ENCODE measurements at regions not wholly inside any gene's neighbourhood (a gene's known extent, or its start where the extent isn't known, plus 50 kb on each side); places are given as distances from the start of the nearest gene placed in this dataset.
A peak's percentile ranks its signal among the peaks of the same experiment; 100 is the strongest.
"Not testable (repeated sequence)": the region's sequence is repeated elsewhere in the genome, so short reads cannot be mapped to it uniquely, and the experiment has no call there.

DNA sequence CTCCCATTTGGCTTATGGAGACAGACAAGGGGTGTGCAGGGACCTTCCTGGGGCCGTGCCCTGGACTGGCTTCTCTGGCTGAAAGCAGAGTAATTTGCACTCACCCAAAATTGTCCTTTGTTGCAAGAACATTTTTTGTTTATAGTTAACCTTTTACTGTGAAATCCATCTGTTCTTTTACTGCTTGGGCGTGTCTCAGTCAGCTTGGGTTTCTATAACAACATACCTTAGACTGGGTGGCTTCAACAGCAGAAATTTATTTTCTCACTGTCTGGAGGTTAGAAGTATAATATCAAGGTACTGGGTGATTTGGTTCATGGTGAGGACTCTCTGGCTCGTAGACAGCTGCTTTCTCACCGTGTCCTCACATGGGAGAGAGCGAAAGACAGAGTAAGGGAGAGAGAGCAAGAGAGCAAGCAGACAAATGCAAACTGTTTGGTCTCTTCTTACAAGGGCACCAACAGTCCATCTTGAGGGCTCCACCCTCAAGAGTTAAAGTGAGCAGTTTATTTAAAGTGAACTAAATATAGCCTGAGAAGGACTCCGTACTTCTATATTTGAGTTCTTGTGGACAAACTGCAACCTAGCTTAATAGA is 131.0 kb upstream of the NPY start:
- Histone ChIP-seq H3K27ac (no peak overlapping the region), H3K27me3 (replicated peaks) (no peaks in the 10 kb centered on the region; the same call in 1 of the 2 replicates), H3K4me1 (replicated peaks) (no peaks in the 10 kb centered on the region), H3K36me3 (no peaks in the 10 kb centered on the region), H3K9me3 (replicated peaks) (0 out of 2 replicates have a peak, but pooled peaks cover 2% of the 10 kb centered on the region), H3K4me3 (no peak overlapping the region)
- DNase-seq (ENCODE audit: low read depth in 1 of 2, low spot score in 2 of 2), result no peak

DNA sequence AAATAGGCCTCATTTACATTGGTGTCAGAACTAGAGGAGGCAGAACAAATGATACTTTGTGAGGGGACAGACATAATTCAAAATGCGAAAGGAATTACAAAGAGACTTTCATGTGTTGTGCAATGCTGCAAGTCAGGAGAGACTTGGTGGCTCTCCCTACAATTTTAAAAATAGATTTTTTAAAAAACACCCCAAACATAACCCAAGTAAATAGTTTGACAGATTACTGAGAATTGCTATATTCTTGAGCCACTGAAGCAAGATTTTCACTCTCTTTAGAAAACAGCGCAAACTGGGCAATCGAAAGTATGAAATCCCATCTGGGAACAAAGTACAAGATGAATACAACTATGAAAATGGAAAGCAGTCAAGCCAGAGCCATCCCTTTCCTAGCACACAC is 126.3 kb upstream of the NPY start:
- Histone ChIP-seq H3K27me3 (replicated peaks) (no peaks in the 10 kb centered on the region; the same call in 1 of the 2 replicates), H3K4me1 (replicated peaks) (no peaks in the 10 kb centered on the region), H3K27ac (no peak overlapping the region), H3K36me3 (no peaks in the 10 kb centered on the region), H3K9me3 (replicated peaks) (no peaks in the 10 kb centered on the region), H3K4me3 (no peak overlapping the region)
- no peak for DNase-seq (ENCODE audit: low read depth in 1 of 2, low spot score in 2 of 2)

DNA sequence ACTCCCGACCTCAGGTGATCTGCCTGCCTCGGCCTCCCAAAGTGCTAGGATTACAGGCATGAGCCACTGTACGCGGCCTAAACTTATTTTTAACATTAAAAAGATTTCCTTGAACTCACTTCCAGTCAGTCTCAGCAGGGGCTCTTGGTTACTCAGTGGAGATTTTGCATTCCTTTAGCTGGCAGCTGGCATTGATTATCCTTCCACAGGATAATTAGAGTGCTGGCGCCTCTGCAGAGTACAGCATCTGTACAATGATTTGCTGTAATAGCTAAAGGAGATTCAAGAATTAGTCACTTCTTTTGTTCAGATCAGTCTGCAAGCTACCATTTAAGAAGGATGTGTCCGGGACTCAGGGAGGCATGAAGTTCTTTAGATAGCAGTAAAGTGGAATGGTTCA is 125.0 kb upstream of the NPY start:
- H3K36me3 ChIP-seq, result no peaks in the 10 kb centered on the region

DNA sequence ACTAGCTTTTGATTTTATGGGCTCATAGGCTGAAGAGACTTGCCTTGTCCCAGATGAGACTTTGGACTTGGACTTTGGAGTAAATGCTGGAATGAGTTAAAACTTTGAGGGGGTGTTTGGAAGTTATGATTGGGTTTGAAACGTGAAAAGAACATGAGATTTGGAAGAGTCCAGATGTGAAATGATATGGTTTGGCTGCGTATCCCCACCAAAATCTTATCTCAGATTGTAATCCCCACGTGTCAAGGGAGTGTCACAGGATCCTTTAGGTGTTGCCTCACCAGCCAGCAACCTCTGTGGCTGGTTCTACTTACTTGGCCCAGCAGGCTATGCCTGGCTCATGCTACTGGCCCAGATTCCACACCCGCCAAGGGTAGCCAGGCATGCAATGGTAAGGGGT is 119.6 kb upstream of the NPY start:
- H3K9me3 ChIP-seq (replicated peaks), result no peaks in the 10 kb centered on the region; the same call in 1 of the 2 replicates
- H3K4me1 ChIP-seq (replicated peaks), result no peaks in the 10 kb centered on the region
- no peaks in the 10 kb centered on the region for H3K27me3 ChIP-seq (replicated peaks)
- DNase-seq (ENCODE audit: low read depth in 1 of 2, low spot score in 2 of 2), result no peak
- no peak overlapping the region for H3K4me3 ChIP-seq
- H3K27ac ChIP-seq, result no peak overlapping the region
- H3K36me3 ChIP-seq, result no peaks in the 10 kb centered on the region

More for the DNA sequence above, 125.0 kb upstream of the NPY start:
- Histone ChIP-seq H3K4me1 (replicated peaks) (no peaks in the 10 kb centered on the region), H3K27ac (no peak overlapping the region), H3K9me3 (replicated peaks) (no peaks in the 10 kb centered on the region), H3K4me3 (no peak overlapping the region), H3K27me3 (replicated peaks) (no peaks in the 10 kb centered on the region; the same call in 1 of the 2 replicates)
- no peak for DNase-seq (ENCODE audit: low read depth in 1 of 2, low spot score in 2 of 2)

- Histone ChIP-seq H3K9me3 (replicated peaks) (no peaks in the 10 kb centered on the region; the same call in 1 of the 2 replicates), H3K36me3 (no peaks in the 10 kb centered on the region), H3K27ac (no peak overlapping the region), H3K4me3 (no peak overlapping the region), H3K27me3 (replicated peaks) (no peaks in the 10 kb centered on the region), H3K4me1 (replicated peaks) (no peaks in the 10 kb centered on the region)
- DNase-seq (ENCODE audit: low read depth in 1 of 2, low spot score in 2 of 2), result no peak
These were observed 114.8 kb upstream of the NPY start for GRCh38 chr7:24169077-24169624.

- not testable (repeated sequence) for H3K27me3 ChIP-seq (replicated peaks); H3K4me3 ChIP-seq; H3K36me3 ChIP-seq; H3K4me1 ChIP-seq (replicated peaks); H3K9me3 ChIP-seq (replicated peaks); DNase-seq (ENCODE audit: low read depth in 1 of 2, low spot score in 2 of 2); H3K27ac ChIP-seq
These were observed 112.0 kb upstream of the NPY start for GRCh38 chr7:24171951-24172350.

GRCh38 chr7:24172856-24173255 is 111.1 kb upstream of the NPY start:
- DNase-seq (ENCODE audit: low read depth in 1 of 2, low spot score in 2 of 2), result no peak
- Histone ChIP-seq H3K27ac (no peak overlapping the region), H3K27me3 (replicated peaks) (no peaks in the 10 kb centered on the region), H3K4me1 (replicated peaks) (no peaks in the 10 kb centered on the region), H3K9me3 (replicated peaks) (no peaks in the 10 kb centered on the region; the same call in 1 of the 2 replicates), H3K36me3 (no peaks in the 10 kb centered on the region), H3K4me3 (no peak overlapping the region)

- H3K9me3 ChIP-seq (replicated peaks), result no peaks in the 10 kb centered on the region
- H3K4me3 ChIP-seq, result no peak overlapping the region
- no peaks in the 10 kb centered on the region for H3K36me3 ChIP-seq
- H3K27me3 ChIP-seq (replicated peaks), result no peaks in the 10 kb centered on the region
- DNase-seq (ENCODE audit: low read depth in 1 of 2, low spot score in 2 of 2), result no peak
- no peaks in the 10 kb centered on the region for H3K4me1 ChIP-seq (replicated peaks)
- no peak overlapping the region for H3K27ac ChIP-seq
These were observed 108.4 kb upstream of the NPY start for GRCh38 chr7:24175603-24176002.

DNA sequence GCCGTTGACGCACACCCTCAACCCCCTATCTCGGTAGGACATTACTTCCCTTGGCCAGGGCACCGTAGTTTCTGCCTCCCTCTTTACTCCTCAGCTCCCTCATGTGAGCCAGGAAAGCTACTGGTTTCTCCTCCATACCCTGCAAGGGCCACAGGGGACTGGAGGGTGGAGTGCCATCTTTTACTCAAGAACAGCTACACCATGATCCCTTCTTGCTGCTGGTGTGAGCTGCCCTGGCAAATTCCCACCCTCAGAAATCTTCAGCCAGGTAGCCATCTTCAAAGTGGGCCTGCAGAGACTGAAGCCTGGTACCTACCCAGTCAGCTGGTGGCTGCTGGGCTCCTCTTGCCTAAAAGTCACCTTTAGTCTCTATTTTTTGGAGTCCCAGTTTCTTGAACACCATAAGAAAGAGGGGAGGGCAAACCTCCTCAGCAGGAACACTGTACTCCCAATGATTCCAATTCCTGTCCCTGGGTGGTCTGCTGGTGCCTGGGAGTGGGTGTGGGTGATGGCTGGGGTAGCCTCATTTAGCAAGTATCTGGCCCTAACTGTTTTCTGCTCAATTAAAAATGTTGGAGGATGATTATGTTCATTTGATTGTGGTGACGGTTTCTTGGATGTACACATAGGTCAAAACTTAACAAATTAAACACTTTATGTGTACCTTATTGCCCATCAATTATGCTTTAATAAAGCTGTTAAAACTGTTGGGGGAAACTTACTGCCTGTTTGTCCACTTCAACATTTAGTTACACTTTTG is 105.0 kb upstream of the NPY start:
- Histone ChIP-seq H3K4me3 (no peak overlapping the region), H3K4me1 (replicated peaks) (no peaks in the 10 kb centered on the region), H3K27ac (no peak overlapping the region), H3K36me3 (no peaks in the 10 kb centered on the region), H3K9me3 (replicated peaks) (no peaks in the 10 kb centered on the region), H3K27me3 (replicated peaks) (no peaks in the 10 kb centered on the region)
- no peak for DNase-seq (ENCODE audit: low read depth in 1 of 2, low spot score in 2 of 2)

- no peak for DNase-seq (ENCODE audit: low read depth in 1 of 2, low spot score in 2 of 2)
- Histone ChIP-seq H3K9me3 (replicated peaks) (no peaks in the 10 kb centered on the region), H3K36me3 (no peaks in the 10 kb centered on the region), H3K27me3 (replicated peaks) (no peaks in the 10 kb centered on the region), H3K27ac (no peak overlapping the region), H3K4me1 (replicated peaks) (peaks cover 4% of the 10 kb centered on the region), H3K4me3 (no peak overlapping the region)
These were observed 92.6 kb upstream of the NPY start for GRCh38 chr7:24191362-24191761.

DNA sequence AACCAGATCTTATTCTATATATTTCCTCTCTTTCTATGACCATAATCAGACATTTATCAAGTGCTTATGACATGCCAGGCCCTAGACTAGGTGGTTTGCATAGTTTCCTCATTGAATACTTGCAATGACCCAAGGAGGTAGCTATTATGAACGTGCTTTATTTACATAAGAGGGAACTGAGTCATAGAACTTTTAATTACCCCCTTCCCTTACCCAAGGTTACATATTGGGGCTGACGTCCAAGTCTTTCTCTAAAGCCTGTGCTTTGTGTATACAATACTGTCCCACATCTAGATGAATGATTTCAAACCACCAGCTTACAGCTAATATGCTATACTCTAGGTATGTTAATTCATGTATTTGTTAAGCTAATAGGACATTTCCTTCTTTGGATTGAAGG is 91.9 kb upstream of the NPY start:
- no peaks in the 10 kb centered on the region for H3K27me3 ChIP-seq (replicated peaks)
- DNase-seq (ENCODE audit: low read depth in 1 of 2, low spot score in 2 of 2), result peak in 1 of 2 experiments; percentile 19
- H3K27ac ChIP-seq, result no peak overlapping the region
- no peaks in the 10 kb centered on the region for H3K36me3 ChIP-seq
- no peak overlapping the region for H3K4me3 ChIP-seq
- H3K4me1 ChIP-seq (replicated peaks), result peaks cover 4% of the 10 kb centered on the region
- H3K9me3 ChIP-seq (replicated peaks), result no peaks in the 10 kb centered on the region

GRCh38 chr7:24192691-24193090 is 91.3 kb upstream of the NPY start:
- Histone ChIP-seq H3K4me1 (replicated peaks) (peaks cover 4% of the 10 kb centered on the region), H3K9me3 (replicated peaks) (no peaks in the 10 kb centered on the region)
- DNase-seq (ENCODE audit: low read depth in 1 of 2, low spot score in 2 of 2), result no peak

GRCh38 chr7:24197852-24198251 is 86.1 kb upstream of the NPY start:
- H3K27ac ChIP-seq, result no peak overlapping the region
- H3K4me1 ChIP-seq (replicated peaks), result no peaks in the 10 kb centered on the region
- no peaks in the 10 kb centered on the region for H3K27me3 ChIP-seq (replicated peaks)
- peak in 1 of 2 experiments; percentile 16 for DNase-seq (ENCODE audit: low read depth in 1 of 2, low spot score in 2 of 2)
- no peaks in the 10 kb centered on the region for H3K36me3 ChIP-seq
- no peaks in the 10 kb centered on the region for H3K9me3 ChIP-seq (replicated peaks)
- H3K4me3 ChIP-seq, result no peak overlapping the region

More at GRCh38 chr7:24192691-24193090, 91.3 kb upstream of the NPY start:
- Histone ChIP-seq H3K27me3 (replicated peaks) (no peaks in the 10 kb centered on the region), H3K27ac (no peak overlapping the region), H3K4me3 (no peak overlapping the region), H3K36me3 (no peaks in the 10 kb centered on the region)

GRCh38 chr7:24199978-24200377 is 84.0 kb upstream of the NPY start:
- no peaks in the 10 kb centered on the region for H3K4me1 ChIP-seq (replicated peaks)
- H3K36me3 ChIP-seq, result no peaks in the 10 kb centered on the region
- H3K4me3 ChIP-seq, result no peak overlapping the region
- no peaks in the 10 kb centered on the region for H3K9me3 ChIP-seq (replicated peaks)
- no peaks in the 10 kb centered on the region for H3K27me3 ChIP-seq (replicated peaks)
- H3K27ac ChIP-seq, result no peak overlapping the region
- DNase-seq (ENCODE audit: low read depth in 1 of 2, low spot score in 2 of 2), result no peak

Measured in SJSA1 (cell line).